CD14-positive monocyte (primary cell): ENCODE measurements at regions not wholly inside any gene's neighbourhood (a gene's known extent, or its start where the extent isn't known, plus 50 kb on each side); places are given as distances from the start of the nearest gene placed in this dataset.

Experiments
- DNase-seq, 3 donors: peaks; one replicate each; pipeline ENCODE4 v3.0.0-alpha.2; 2011 to 2022
- H2AFZ ChIP-seq: 2 replicates; pipeline ENCODE4 v1.6.0; 2012; ENCODE audit warnings: mild to moderate bottlenecking, low read depth, low read length, inconsistent platforms; ENCODE audit not compliant: insufficient read depth, poor library complexity, severe bottlenecking
- H3K27ac ChIP-seq, 2 donors: 1 replicate in 1 of 2; 2 replicates in 1 of 2; pipeline ENCODE4 v1.5.1; 2012 to 2013; ENCODE audit warnings: low read length in 2 of 2, control low read depth in 1 of 2, inconsistent platforms in 1 of 2, low read depth in 1 of 2, mild to moderate bottlenecking in 1 of 2
- H3K27me3 ChIP-seq, 2 donors: one replicate each; pipeline versions ENCODE4 v1.6.0 to v1.6.1; 2011 to 2013; ENCODE audit warnings: low read length in 2 of 2; ENCODE audit not compliant: control insufficient read depth in 2 of 2, insufficient read depth in 2 of 2
- H3K36me3 ChIP-seq, 2 donors: replicated peaks in 1 of 2; 1 replicate in 1 of 2; 2 replicates in 1 of 2; pipeline versions ENCODE4 v1.5.1 to v1.6.1; 2012 to 2013; ENCODE audit warnings: low read length in 2 of 2, control low read depth in 1 of 2, inconsistent platforms in 1 of 2, mild to moderate bottlenecking in 1 of 2; ENCODE audit not compliant: insufficient read depth in 2 of 2, control insufficient read depth in 1 of 2
- H3K4me1 ChIP-seq, 2 donors: 1 replicate in 1 of 2; 2 replicates in 1 of 2; pipeline versions ENCODE4 v1.5.1 to v1.6.1; 2012 to 2013; ENCODE audit warnings: low read length in 2 of 2, control low read depth in 1 of 2, inconsistent platforms in 1 of 2, mild to moderate bottlenecking in 1 of 2, moderate library complexity in 1 of 2; ENCODE audit not compliant: insufficient read depth in 2 of 2, control insufficient read depth in 1 of 2
- H3K4me2 ChIP-seq: replicated peaks from 2 replicates; pipeline ENCODE3; 2012; ENCODE audit warnings: low read length, moderate library complexity, mild to moderate bottlenecking; ENCODE audit not compliant: poor library complexity, severe bottlenecking; ENCODE audit errors: extremely low read depth
- H3K4me3 ChIP-seq, 3 experiments: fragments of 200-600 bp in 1 of 3; sonication (generic) in 1 of 3; replicated peaks in 1 of 3; 1 replicate in 2 of 3; 2 replicates in 1 of 3; pipeline ENCODE4 v1.5.1; 2011 to 2013; ENCODE audit warnings: low read length in 3 of 3, mild to moderate bottlenecking in 3 of 3, control low read depth in 2 of 3, low read depth in 2 of 3, inconsistent platforms in 1 of 3, moderate library complexity in 1 of 3
- H3K79me2 ChIP-seq: 2 replicates; pipeline ENCODE4 v1.6.0; 2012; ENCODE audit warnings: mild to moderate bottlenecking, control low read depth, inconsistent platforms, low read length, moderate library complexity; ENCODE audit not compliant: insufficient read depth
- H3K9ac ChIP-seq: 2 replicates; pipeline ENCODE4 v1.6.0; 2017; ENCODE audit warnings: low read length, mild to moderate bottlenecking; ENCODE audit not compliant: insufficient read depth, poor library complexity, severe bottlenecking
- H3K9me3 ChIP-seq, 2 donors: replicated peaks in 1 of 2; 1 replicate in 1 of 2; 2 replicates in 1 of 2; pipeline versions ENCODE4 v1.5.1 to v1.6.1; 2012 to 2013; ENCODE audit warnings: low read length in 2 of 2, control low read depth in 1 of 2; ENCODE audit not compliant: control insufficient read depth in 1 of 2, insufficient read depth in 1 of 2
- H4K20me1 ChIP-seq: 2 replicates; pipeline ENCODE4 v1.6.0; 2012; ENCODE audit warnings: mild to moderate bottlenecking, low read length, control low read depth, moderate library complexity; ENCODE audit not compliant: insufficient read depth
- H3K27ac Mint-ChIP-seq, 7 donors: one replicate each; pipeline ENCODE4 v1.8.0; 2020; ENCODE audit warnings: mild to moderate bottlenecking in 7 of 7, mixed read lengths in 7 of 7, moderate library complexity in 6 of 7, inconsistent platforms in 2 of 7
- H3K27me3 Mint-ChIP-seq, 3 donors: one replicate each; pipeline ENCODE4 v1.8.0; 2021 to 2022; ENCODE audit warnings: low read depth in 3 of 3, mild to moderate bottlenecking in 3 of 3, mixed read lengths in 3 of 3, moderate library complexity in 3 of 3, inconsistent platforms in 1 of 3
- H3K36me3 Mint-ChIP-seq, 2 donors: one replicate each; pipeline ENCODE4 v1.8.0; 2020; ENCODE audit warnings: mixed read lengths in 2 of 2, inconsistent platforms in 1 of 2, mild to moderate bottlenecking in 1 of 2
- H3K4me1 Mint-ChIP-seq: one replicate; pipeline ENCODE4 v1.8.0; 2020; ENCODE audit warnings: mild to moderate bottlenecking, mixed read lengths
- H3K4me3 Mint-ChIP-seq, 2 donors: one replicate each; pipeline ENCODE4 v1.8.0; 2020; ENCODE audit warnings: mild to moderate bottlenecking in 2 of 2, mixed read lengths in 2 of 2, moderate library complexity in 1 of 2
- H3K9me3 Mint-ChIP-seq, 7 donors: one replicate each; pipeline ENCODE4 v1.8.0; 2020 to 2022; ENCODE audit warnings: mixed read lengths in 7 of 7, mild to moderate bottlenecking in 6 of 7, moderate library complexity in 6 of 7, inconsistent platforms in 2 of 7
- WGBS: methylation state at CpG from one replicate; pipeline ENCODE4 v1.1.5; 2013; ENCODE audit warnings: missing lambda C conversion rate; ENCODE audit not compliant: insufficient coverage; 5-methylcytosine and 5-hydroxymethylcytosine counted together
- intact Hi-C, 2 donors: fragments of 100-400 bp; cut with micrococcal nuclease; formaldehyde crosslinking; loops; one replicate each; pipeline versions ENCODE4 v1.15.0 to v1.15.1; 2023
- TF ChIP-seq, protein P1 (sequence below): fragments of 200-600 bp; IDR thresholded peaks from one replicate; pipeline ENCODE4 v1.8.0; 2022; ENCODE audit warnings: antibody characterized with exemption, mild to moderate bottlenecking

DNA sequence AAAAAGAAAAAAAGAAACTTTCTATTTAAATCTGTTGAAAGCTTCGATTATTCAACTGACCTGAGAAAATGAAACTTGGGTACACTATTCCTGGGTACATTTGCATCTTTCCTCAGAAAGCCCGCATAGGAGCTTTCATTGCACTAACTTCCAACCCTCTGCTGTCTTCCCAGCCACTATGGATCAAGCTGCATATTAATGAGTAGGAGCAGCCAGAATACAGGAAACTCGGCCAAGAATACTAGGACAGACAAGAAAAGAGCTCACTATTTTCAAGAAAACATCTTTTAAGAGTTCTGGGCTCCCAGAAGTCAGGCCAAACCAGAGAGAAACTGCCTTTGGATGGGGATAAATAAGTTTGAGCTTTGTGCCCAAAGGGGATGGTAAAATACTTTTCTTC lies 135.0 kb upstream of the CCDC28A start:
- DNase-seq: no peak
- H3K9me3 ChIP-seq: no peaks in the 10 kb centered on the region
- no peaks in the 10 kb centered on the region for H3K79me2 ChIP-seq
- H3K27ac Mint-ChIP-seq: no peak overlapping the region
- no peak overlapping the region for H3K4me3 Mint-ChIP-seq
- no peaks in the 10 kb centered on the region for H3K36me3 Mint-ChIP-seq
- TF ChIP-seq, protein P1, sequence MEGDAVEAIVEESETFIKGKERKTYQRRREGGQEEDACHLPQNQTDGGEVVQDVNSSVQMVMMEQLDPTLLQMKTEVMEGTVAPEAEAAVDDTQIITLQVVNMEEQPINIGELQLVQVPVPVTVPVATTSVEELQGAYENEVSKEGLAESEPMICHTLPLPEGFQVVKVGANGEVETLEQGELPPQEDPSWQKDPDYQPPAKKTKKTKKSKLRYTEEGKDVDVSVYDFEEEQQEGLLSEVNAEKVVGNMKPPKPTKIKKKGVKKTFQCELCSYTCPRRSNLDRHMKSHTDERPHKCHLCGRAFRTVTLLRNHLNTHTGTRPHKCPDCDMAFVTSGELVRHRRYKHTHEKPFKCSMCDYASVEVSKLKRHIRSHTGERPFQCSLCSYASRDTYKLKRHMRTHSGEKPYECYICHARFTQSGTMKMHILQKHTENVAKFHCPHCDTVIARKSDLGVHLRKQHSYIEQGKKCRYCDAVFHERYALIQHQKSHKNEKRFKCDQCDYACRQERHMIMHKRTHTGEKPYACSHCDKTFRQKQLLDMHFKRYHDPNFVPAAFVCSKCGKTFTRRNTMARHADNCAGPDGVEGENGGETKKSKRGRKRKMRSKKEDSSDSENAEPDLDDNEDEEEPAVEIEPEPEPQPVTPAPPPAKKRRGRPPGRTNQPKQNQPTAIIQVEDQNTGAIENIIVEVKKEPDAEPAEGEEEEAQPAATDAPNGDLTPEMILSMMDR: no peak
- H3K27me3 ChIP-seq: no peaks in the 10 kb centered on the region
- H3K27me3 Mint-ChIP-seq: peaks cover 0 to 3% (median 2%) of the 10 kb centered on the region in 3 donors
- no peaks in the 10 kb centered on the region for H3K4me1 ChIP-seq
- H3K4me1 Mint-ChIP-seq: peaks cover 2% of the 10 kb centered on the region
- no peak overlapping the region for H3K4me3 ChIP-seq
- intact Hi-C loops: no loop called here
- H3K9me3 Mint-ChIP-seq: peaks cover 0 to 4% (median 0%) of the 10 kb centered on the region in 7 donors
- H2AFZ ChIP-seq: no peak overlapping the region
- no peak overlapping the region for H3K27ac ChIP-seq
- 100% methylated on average over 2 of the region's 3 CpGs for WGBS
- no peak overlapping the region for H3K4me2 ChIP-seq
- no peaks in the 10 kb centered on the region for H4K20me1 ChIP-seq
- no peaks in the 10 kb centered on the region for H3K36me3 ChIP-seq
- no peak overlapping the region for H3K9ac ChIP-seq

DNA sequence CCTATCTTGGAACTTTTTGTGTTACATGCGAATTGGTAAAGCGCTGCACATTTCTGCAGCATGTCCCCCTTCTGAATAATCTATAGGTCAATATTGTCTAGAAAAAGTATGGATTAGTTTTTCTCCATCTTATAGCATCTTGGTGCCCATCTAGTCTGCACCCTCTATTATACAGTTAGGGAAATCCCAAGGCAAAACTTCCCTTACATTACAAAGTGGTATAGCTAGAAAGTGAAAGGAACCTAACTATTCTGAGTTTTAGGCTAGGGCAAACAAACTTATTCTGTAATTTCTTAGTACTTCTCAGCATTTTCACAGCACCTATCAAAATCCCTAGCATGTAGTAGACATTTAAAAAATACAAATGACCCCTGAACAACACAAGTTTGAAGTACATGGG lies 133.5 kb upstream of the CCDC28A start:
- H3K36me3 Mint-ChIP-seq: no peaks in the 10 kb centered on the region
- WGBS: no CpG with 5 or more reads among the region's 2 CpGs
- TF ChIP-seq, protein P1: no peak

More for the DNA sequence above, 133.5 kb upstream of the CCDC28A start:
- no peaks in the 10 kb centered on the region for H3K79me2 ChIP-seq
- no peak overlapping the region for H3K4me3 ChIP-seq
- H3K27ac ChIP-seq: no peak overlapping the region
- H2AFZ ChIP-seq: no peak overlapping the region
- H4K20me1 ChIP-seq: no peaks in the 10 kb centered on the region
- H3K27ac Mint-ChIP-seq: no peak overlapping the region
- DNase-seq: no peak
- no peak overlapping the region for H3K9ac ChIP-seq
- H3K9me3 ChIP-seq: no peaks in the 10 kb centered on the region
- H3K27me3 ChIP-seq: no peaks in the 10 kb centered on the region
- no peak overlapping the region for H3K4me2 ChIP-seq
- no peaks in the 10 kb centered on the region for H3K36me3 ChIP-seq
- no peak overlapping the region for H3K4me3 Mint-ChIP-seq
- intact Hi-C loops: no loop called here
- peaks cover 2% of the 10 kb centered on the region for H3K4me1 Mint-ChIP-seq
- H3K4me1 ChIP-seq: no peaks in the 10 kb centered on the region
- H3K9me3 Mint-ChIP-seq: peaks cover 0 to 2% (median 0%) of the 10 kb centered on the region in 7 donors
- H3K27me3 Mint-ChIP-seq: peaks cover 0 to 3% (median under 1%) of the 10 kb centered on the region in 3 donors
